ENCODE measurements at regions not wholly inside any gene's neighbourhood (a gene's known extent, or its start where the extent isn't known, plus 50 kb on each side); places are given as distances from the start of the nearest gene placed in this dataset.

- Histone ChIP-seq H3K36me3 (ENCODE audit: insufficient read depth, low read length) (no peaks in the 10 kb centered on the region), H3K27ac (ENCODE audit: low read depth, low read length) (no peak overlapping the region), H4K20me1 (ENCODE audit: insufficient read depth, low read length) (no peaks in the 10 kb centered on the region), H3K27me3 (ENCODE audit: insufficient read depth, low read length) (no peaks in the 10 kb centered on the region), H3K4me3 (ENCODE audit: insufficient read depth, low read length) (no peak overlapping the region), H3K4me1 (ENCODE audit: insufficient read depth, low read length) (no peaks in the 10 kb centered on the region), H3K79me2 (ENCODE audit: insufficient read depth, low read length) (no peaks in the 10 kb centered on the region), H2AFZ (ENCODE audit: low read length) (no peak overlapping the region), H3K9me3 (ENCODE audit: low read depth, low read length) (no peaks in the 10 kb centered on the region), H3K4me2 (ENCODE audit: insufficient read depth, low read length) (no peak overlapping the region)
- DNase-seq (ENCODE audit: insufficient read length, low spot score, missing footprints): no peak
- no peak for TF ChIP-seq CTCF (IDR thresholded peaks at IDR 0.05; ENCODE audit: extremely low read depth, low read depth, low read length)
These were observed 2244.5 kb upstream of the WWC1 start for GRCh38 chr5:166046956-166047355.

- no peaks in the 10 kb centered on the region for H3K79me2 ChIP-seq (ENCODE audit: insufficient read depth, low read length)
- no peaks in the 10 kb centered on the region for H3K9me3 ChIP-seq (ENCODE audit: low read depth, low read length)
- no peaks in the 10 kb centered on the region for H4K20me1 ChIP-seq (ENCODE audit: insufficient read depth, low read length)
- TF ChIP-seq CTCF (IDR thresholded peaks at IDR 0.05; ENCODE audit: extremely low read depth, low read depth, low read length): no peak
- no peak overlapping the region for H3K4me3 ChIP-seq (ENCODE audit: insufficient read depth, low read length)
- H3K36me3 ChIP-seq (ENCODE audit: insufficient read depth, low read length): no peaks in the 10 kb centered on the region
- H3K4me2 ChIP-seq (ENCODE audit: insufficient read depth, low read length): no peak overlapping the region
- H3K27me3 ChIP-seq (ENCODE audit: insufficient read depth, low read length): no peaks in the 10 kb centered on the region
- no peak overlapping the region for H3K27ac ChIP-seq (ENCODE audit: low read depth, low read length)
- no peak overlapping the region for H2AFZ ChIP-seq (ENCODE audit: low read length)
- H3K4me1 ChIP-seq (ENCODE audit: insufficient read depth, low read length): no peaks in the 10 kb centered on the region
- DNase-seq (ENCODE audit: insufficient read length, low spot score, missing footprints): no peak
These were observed 2240.9 kb upstream of the WWC1 start for GRCh38 chr5:166050531-166050930.

GRCh38 chr5:166058660-166059059 is 2232.8 kb upstream of the WWC1 start:
- H3K4me3 ChIP-seq (ENCODE audit: insufficient read depth, low read length): no peak overlapping the region
- no peaks in the 10 kb centered on the region for H3K79me2 ChIP-seq (ENCODE audit: insufficient read depth, low read length)
- no peaks in the 10 kb centered on the region for H3K9me3 ChIP-seq (ENCODE audit: low read depth, low read length)
- no peak overlapping the region for H2AFZ ChIP-seq (ENCODE audit: low read length)
- H3K4me2 ChIP-seq (ENCODE audit: insufficient read depth, low read length): no peak overlapping the region
- TF ChIP-seq CTCF (IDR thresholded peaks at IDR 0.05; ENCODE audit: extremely low read depth, low read depth, low read length): no peak
- no peaks in the 10 kb centered on the region for H3K27me3 ChIP-seq (ENCODE audit: insufficient read depth, low read length)
- no peaks in the 10 kb centered on the region for H3K4me1 ChIP-seq (ENCODE audit: insufficient read depth, low read length)
- H3K36me3 ChIP-seq (ENCODE audit: insufficient read depth, low read length): no peaks in the 10 kb centered on the region
- H3K27ac ChIP-seq (ENCODE audit: low read depth, low read length): no peak overlapping the region
- no peak for DNase-seq (ENCODE audit: insufficient read length, low spot score, missing footprints)
- no peaks in the 10 kb centered on the region for H4K20me1 ChIP-seq (ENCODE audit: insufficient read depth, low read length)

- Histone ChIP-seq H4K20me1 (ENCODE audit: insufficient read depth, low read length) (no peaks in the 10 kb centered on the region), H3K4me2 (ENCODE audit: insufficient read depth, low read length) (no peak overlapping the region), H2AFZ (ENCODE audit: low read length) (no peak overlapping the region), H3K27ac (ENCODE audit: low read depth, low read length) (no peak overlapping the region), H3K79me2 (ENCODE audit: insufficient read depth, low read length) (no peaks in the 10 kb centered on the region), H3K27me3 (ENCODE audit: insufficient read depth, low read length) (no peaks in the 10 kb centered on the region), H3K4me1 (ENCODE audit: insufficient read depth, low read length) (no peaks in the 10 kb centered on the region), H3K4me3 (ENCODE audit: insufficient read depth, low read length) (no peak overlapping the region), H3K36me3 (ENCODE audit: insufficient read depth, low read length) (no peaks in the 10 kb centered on the region), H3K9me3 (ENCODE audit: low read depth, low read length) (no peaks in the 10 kb centered on the region)
- DNase-seq (ENCODE audit: insufficient read length, low spot score, missing footprints): no peak
- TF ChIP-seq CTCF (IDR thresholded peaks at IDR 0.05; ENCODE audit: extremely low read depth, low read depth, low read length): no peak
These were observed 2229.4 kb upstream of the WWC1 start for GRCh38 chr5:166062094-166062493.
